ENCODE measurements at regions not wholly inside any gene's neighbourhood (a gene's known extent, or its start where the extent isn't known, plus 50 kb on each side); places are given as distances from the start of the nearest gene placed in this dataset.

DNA sequence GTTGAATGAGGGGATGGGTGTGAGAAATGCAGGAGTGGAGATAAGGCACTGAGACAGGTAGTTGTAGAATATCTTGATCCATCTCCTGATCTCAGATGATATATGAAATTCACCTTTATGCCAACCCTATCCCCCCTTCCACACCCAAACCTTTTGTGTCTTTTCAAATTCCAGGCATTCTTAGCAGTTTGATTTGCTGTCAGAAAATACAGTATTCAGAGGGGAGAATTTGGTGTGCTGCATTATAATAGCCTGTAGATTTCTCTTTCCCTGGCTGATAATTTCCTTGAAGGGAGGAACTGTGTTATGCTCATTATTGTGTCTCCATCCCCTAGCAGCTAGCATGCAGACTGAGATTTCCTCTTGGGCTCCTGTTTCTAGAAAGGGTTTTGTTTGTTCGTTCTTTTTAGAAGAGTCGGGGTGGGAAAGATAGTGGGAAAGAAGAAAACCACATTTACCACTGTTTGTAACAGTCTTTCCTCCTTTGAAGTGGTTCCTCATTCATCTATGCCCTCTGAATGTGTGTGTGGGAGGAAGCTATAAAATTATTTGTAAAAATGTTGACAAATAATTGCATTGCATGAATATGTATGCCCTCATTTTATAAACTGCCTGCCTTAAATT, 373.4 kb downstream of the DIPK2A start:
- no peak for TF ChIP-seq CTCF (conservative IDR thresholded peaks at IDR 0.05; ENCODE audit: low read depth, low read length)
- TF ChIP-seq EZH2 (IDR thresholded peaks at IDR 0.05; ENCODE audit: borderline replicate concordance, low read depth, low read length, poor library complexity, severe bottlenecking): no peak

All from A673 (cell line).